ENCODE measurements at regions not wholly inside any gene's neighbourhood (a gene's known extent, or its start where the extent isn't known, plus 50 kb on each side); places are given as distances from the start of the nearest gene placed in this dataset.

DNA sequence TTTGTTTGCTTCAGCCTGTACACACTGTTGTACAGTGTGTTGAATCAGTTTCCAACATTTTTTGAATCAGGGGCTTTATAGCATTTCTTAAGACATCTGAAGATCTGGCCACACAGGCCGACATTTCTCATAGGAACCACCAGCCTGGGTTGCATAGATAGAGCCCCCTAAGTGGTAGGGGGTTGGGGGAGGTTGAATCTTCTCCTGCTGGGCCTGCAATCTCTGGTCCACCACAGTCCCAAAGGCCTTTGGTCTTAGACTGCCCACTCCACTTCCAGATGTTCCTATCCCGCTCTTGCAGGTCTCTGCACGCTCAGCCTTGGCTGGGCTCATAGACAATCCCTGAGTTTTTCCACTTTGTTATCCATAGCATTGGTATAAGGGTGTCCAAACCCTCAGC is 75.4 kb upstream of the HABP2 start:
- TF ChIP-seq GATA2 (IDR thresholded peaks at IDR 0.05; ENCODE audit: low read depth, low read length) = no peak
- TF ChIP-seq GATA3 (IDR thresholded peaks at IDR 0.05; ENCODE audit: low read depth, low read length) = no peak
